AML-193 (cell line): ENCODE measurements at regions not wholly inside any gene's neighbourhood (a gene's known extent, or its start where the extent isn't known, plus 50 kb on each side); places are given as distances from the start of the nearest gene placed in this dataset.
"Not testable (repeated sequence)": the region's sequence is repeated elsewhere in the genome, so short reads cannot be mapped to it uniquely, and the experiment has no call there.

Experiments
- DNase-seq, 2 experiments: peaks; one replicate each; lab custom pipeline; 2025; lab: John Stamatoyannopoulos, UW

- not testable (repeated sequence) for DNase-seq
Observed at GRCh38 chr21:35800796-35801385, 259.4 kb downstream of the SETD4 start.

- DNase-seq: no peak
Observed at GRCh38 chr21:35796844-35797243, 263.5 kb downstream of the SETD4 start.

- DNase-seq: not testable (repeated sequence)
Observed at GRCh38 chr21:35794527-35794926, 265.8 kb downstream of the SETD4 start.

GRCh38 chr21:35792569-35793305 lies 267.6 kb downstream of the SETD4 start:
- no peak for DNase-seq

GRCh38 chr21:35791541-35792325 lies 268.6 kb downstream of the SETD4 start:
- DNase-seq: no peak

GRCh38 chr21:35783721-35784120 lies 276.6 kb downstream of the SETD4 start:
- DNase-seq: no peak

GRCh38 chr21:35782667-35783066 lies 277.7 kb downstream of the SETD4 start:
- no peak for DNase-seq

GRCh38 chr21:35780983-35781382 lies 279.3 kb downstream of the SETD4 start:
- no peak for DNase-seq

- DNase-seq: no peak
Observed at GRCh38 chr21:35779690-35780570, 280.4 kb downstream of the SETD4 start.

- DNase-seq: no peak
Observed at GRCh38 chr21:35779167-35779566, 281.2 kb downstream of the SETD4 start.

GRCh38 chr21:35777081-35777480 lies 283.2 kb downstream of the SETD4 start:
- no peak for DNase-seq

GRCh38 chr21:35775778-35776544 lies 284.4 kb downstream of the SETD4 start:
- no peak for DNase-seq

GRCh38 chr21:35770101-35770945 lies 290.0 kb downstream of the SETD4 start:
- no peak for DNase-seq

- no peak for DNase-seq
Observed at GRCh38 chr21:35768187-35768586, 292.1 kb downstream of the SETD4 start.

GRCh38 chr21:35764586-35764985 lies 295.7 kb downstream of the SETD4 start:
- no peak for DNase-seq

- DNase-seq: no peak
Observed at GRCh38 chr21:35764077-35764476, 296.2 kb downstream of the SETD4 start.

GRCh38 chr21:35754583-35754982 lies 305.7 kb downstream of the SETD4 start:
- no peak for DNase-seq

- no peak for DNase-seq
Observed at GRCh38 chr21:35753308-35753707, 307.0 kb downstream of the SETD4 start.

- no peak for DNase-seq
Observed at GRCh38 chr21:35751171-35751570, 309.2 kb downstream of the SETD4 start.

GRCh38 chr21:35749904-35750303 lies 310.4 kb downstream of the SETD4 start:
- DNase-seq: no peak
